HUDEP-2 (cell line): ENCODE measurements at regions not wholly inside any gene's neighbourhood (a gene's known extent, or its start where the extent isn't known, plus 50 kb on each side); places are given as distances from the start of the nearest gene placed in this dataset.

ENCODE experiments used
- DNase-seq, 76 experiments: peaks; one replicate each; lab custom pipeline; 2025; ENCODE audit not compliant: unreplicated experiment in 76 of 76; lab: John Stamatoyannopoulos, UW

DNA sequence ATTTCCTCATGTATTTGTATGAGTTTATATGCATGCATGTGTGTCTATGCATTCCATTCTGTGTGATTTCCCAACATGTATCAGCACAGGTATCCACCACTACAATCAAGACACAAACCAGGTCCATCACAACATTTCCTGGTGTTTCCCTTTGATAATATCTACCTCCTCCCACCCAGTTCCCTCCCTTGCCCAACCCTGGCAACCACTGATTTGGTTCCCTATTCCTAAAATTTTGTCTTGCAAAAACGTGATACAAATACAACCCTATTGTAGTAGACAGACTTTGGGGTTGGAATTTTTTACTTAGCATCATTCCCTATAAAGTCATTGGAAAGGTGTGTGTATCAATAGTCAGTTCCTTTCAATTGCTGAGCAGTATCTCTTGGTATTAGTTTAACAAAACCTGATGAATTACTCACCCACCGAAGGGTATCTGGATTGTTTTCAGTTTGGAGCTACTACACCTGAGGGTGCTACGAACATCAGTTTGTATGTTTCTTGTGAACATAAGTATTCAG is 51.8 kb upstream of the IGLL5 start:
- no peak for DNase-seq

DNA sequence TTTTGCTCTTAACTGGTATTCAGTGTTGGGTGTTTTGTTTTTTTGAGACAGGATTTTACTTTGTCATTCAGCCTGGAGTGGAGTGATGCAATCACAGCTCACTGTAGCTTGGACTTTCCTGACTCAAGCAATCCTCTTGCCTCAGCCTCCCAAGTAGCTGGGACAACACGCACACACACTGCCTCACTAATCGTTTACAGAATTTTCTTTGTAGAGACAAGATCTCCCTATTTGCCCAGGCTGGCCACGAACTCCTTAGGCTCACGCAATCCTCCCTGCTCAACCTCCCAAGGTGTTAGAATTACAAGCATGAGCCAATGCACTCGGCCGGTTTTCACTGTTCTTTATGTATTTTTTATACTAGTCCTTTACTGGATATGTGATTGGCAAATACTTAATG is 51.0 kb upstream of the IGLL5 start:
- no peak for DNase-seq
